NCI-H526 treated with DMSO at 0.1 percent for 48 hours (cell line): ENCODE measurements at regions not wholly inside any gene's neighbourhood (a gene's known extent, or its start where the extent isn't known, plus 50 kb on each side); places are given as distances from the start of the nearest gene placed in this dataset.
"Not testable (repeated sequence)": the region's sequence is repeated elsewhere in the genome, so short reads cannot be mapped to it uniquely, and the experiment has no call there.

Experiments
- DNase-seq: peaks from one replicate; lab custom pipeline; 2025; lab: John Stamatoyannopoulos, UW

- no peak for DNase-seq
Observed at GRCh38 chr20:53693262-53693871, 99.7 kb upstream of the ZNF217 start.

- DNase-seq: no peak
Observed at GRCh38 chr20:53692465-53693067, 98.9 kb upstream of the ZNF217 start.

GRCh38 chr20:53691811-53692192 lies 98.2 kb upstream of the ZNF217 start:
- no peak for DNase-seq

GRCh38 chr20:53691060-53691810 lies 97.6 kb upstream of the ZNF217 start:
- DNase-seq: no peak

GRCh38 chr20:53688085-53688484 lies 94.4 kb upstream of the ZNF217 start:
- DNase-seq: no peak

GRCh38 chr20:53685070-53685595 lies 91.5 kb upstream of the ZNF217 start:
- DNase-seq: no peak

- DNase-seq: no peak
Observed at GRCh38 chr20:53683506-53683905, 89.9 kb upstream of the ZNF217 start.

GRCh38 chr20:53681352-53682212 lies 87.9 kb upstream of the ZNF217 start:
- DNase-seq: no peak

GRCh38 chr20:53679597-53680309 lies 86.1 kb upstream of the ZNF217 start:
- peak; percentile 25 for DNase-seq

- no peak for DNase-seq
Observed at GRCh38 chr20:53678990-53679596, 85.5 kb upstream of the ZNF217 start.

- peak; percentile 66 for DNase-seq
Observed at GRCh38 chr20:53678315-53678989, 84.8 kb upstream of the ZNF217 start.

- peak; percentile 41 for DNase-seq
Observed at GRCh38 chr20:53677447-53678314, 84.0 kb upstream of the ZNF217 start.

GRCh38 chr20:53676987-53677386 lies 83.3 kb upstream of the ZNF217 start:
- no peak for DNase-seq

- DNase-seq: no peak
Observed at GRCh38 chr20:53676519-53676822, 82.8 kb upstream of the ZNF217 start.

- no peak for DNase-seq
Observed at GRCh38 chr20:53672484-53673129, 79.0 kb upstream of the ZNF217 start.

GRCh38 chr20:53671370-53671769 lies 77.7 kb upstream of the ZNF217 start:
- no peak for DNase-seq

GRCh38 chr20:53669517-53670313 lies 76.1 kb upstream of the ZNF217 start:
- DNase-seq: not testable (repeated sequence)

- DNase-seq: no peak
Observed at GRCh38 chr20:53668992-53669391, 75.4 kb upstream of the ZNF217 start.
